GM10266 (cell line): ENCODE measurements at regions not wholly inside any gene's neighbourhood (a gene's known extent, or its start where the extent isn't known, plus 50 kb on each side); places are given as distances from the start of the nearest gene placed in this dataset.

Source experiments
- DNase-seq: peaks from one replicate; pipeline ENCODE4 v3.0.0; 2012; ENCODE audit errors: extremely low spot score
- CTCF ChIP-seq: IDR thresholded peaks from 2 replicates; pipeline ENCODE4 v1.5.1; 2012; ENCODE audit warnings: mild to moderate bottlenecking, low read depth; ENCODE audit not compliant: control insufficient read depth, insufficient read depth; ENCODE audit errors: missing control alignments

DNA sequence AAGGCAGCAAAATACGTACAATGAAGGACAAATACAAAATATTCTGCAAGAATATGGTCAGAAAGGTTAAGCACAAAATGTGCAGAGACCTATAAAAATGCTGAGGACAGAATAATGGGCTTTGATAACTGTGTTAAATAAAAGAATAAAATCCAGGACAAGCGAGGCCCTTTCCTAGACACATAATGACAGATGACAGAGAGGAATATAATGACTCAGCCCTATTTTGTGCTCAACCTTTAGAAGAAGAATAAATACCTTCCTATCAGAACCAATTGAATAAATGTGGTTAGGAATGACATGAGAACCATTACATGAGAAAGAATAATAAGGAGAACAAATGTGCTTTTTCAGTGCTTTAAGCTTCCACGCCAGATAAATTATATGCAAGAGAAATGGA lies 178.0 kb downstream of the TEX13C start:
- no peak for DNase-seq
- no peak for TF ChIP-seq CTCF

DNA sequence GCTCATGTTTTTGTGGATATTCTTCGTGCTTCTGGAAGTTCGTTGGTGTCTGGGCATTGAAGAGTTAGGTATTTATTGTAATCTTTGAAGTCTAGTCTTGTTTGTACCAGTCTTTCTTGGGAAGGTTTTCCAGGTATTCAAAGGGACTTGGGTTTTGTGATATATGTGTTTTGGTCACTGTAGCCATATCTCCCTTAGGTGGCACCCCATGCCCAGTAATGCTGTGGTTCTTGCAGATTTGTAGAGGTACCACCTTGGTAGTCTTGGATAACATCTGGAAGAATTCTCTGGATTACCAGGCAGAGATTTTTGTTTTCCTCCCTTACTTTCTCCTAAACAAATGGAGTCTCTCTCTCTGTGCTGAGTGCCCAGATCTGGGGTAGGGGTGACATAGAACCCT lies 184.1 kb downstream of the TEX13C start:
- TF ChIP-seq CTCF, result no peak

GRCh38 chrX:125505207-125505606 lies 185.5 kb downstream of the TEX13C start:
- no peak for TF ChIP-seq CTCF
- DNase-seq, result no peak

More for the DNA sequence above, 184.1 kb downstream of the TEX13C start:
- DNase-seq, result no peak

DNA sequence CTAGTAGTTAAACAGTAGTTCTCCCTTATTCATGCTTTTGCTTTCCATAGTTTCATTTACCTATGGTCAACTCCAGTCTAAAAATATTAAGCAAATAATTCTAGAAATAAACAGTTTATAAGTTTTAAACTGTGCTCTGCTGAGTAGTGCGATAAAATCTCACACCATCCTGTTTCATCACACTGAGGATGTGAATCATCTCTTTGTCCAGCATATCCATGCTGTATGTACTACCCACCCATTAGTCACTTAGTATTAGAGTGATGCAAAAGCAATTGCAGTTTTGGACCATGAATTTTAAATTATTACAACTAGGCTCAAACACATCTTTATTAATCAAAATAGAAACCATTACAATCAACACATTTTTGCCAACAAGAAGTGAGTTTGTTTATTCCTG lies 187.4 kb downstream of the TEX13C start:
- DNase-seq, result no peak
- TF ChIP-seq CTCF, result no peak

- DNase-seq, result no peak
- no peak for TF ChIP-seq CTCF
Measured at GRCh38 chrX:125520029-125520428, 200.4 kb downstream of the TEX13C start.

- DNase-seq, result no peak
- TF ChIP-seq CTCF, result no peak
Measured at GRCh38 chrX:125522752-125523151, 203.1 kb downstream of the TEX13C start.

GRCh38 chrX:125532411-125533089 lies 212.9 kb downstream of the TEX13C start:
- no peak for TF ChIP-seq CTCF
- no peak for DNase-seq
